Colonic mucosa (tissue), 4 donors: ENCODE measurements at regions not wholly inside any gene's neighbourhood (a gene's known extent, or its start where the extent isn't known, plus 50 kb on each side); places are given as distances from the start of the nearest gene placed in this dataset.
"Not testable (repeated sequence)": the region's sequence is repeated elsewhere in the genome, so short reads cannot be mapped to it uniquely, and the experiment has no call there.

Experiments
- DNase-seq: peaks from one replicate; pipeline ENCODE4 v3.0.0-alpha.2; 2020
- H3K27ac ChIP-seq: fragments of 200-600 bp; one replicate; pipeline ENCODE4 v1.8.0; 2021
- H3K27me3 ChIP-seq: fragments of 200-600 bp; one replicate; pipeline ENCODE4 v1.8.0; 2021
- H3K36me3 ChIP-seq: fragments of 200-600 bp; one replicate; pipeline ENCODE4 v1.8.0; 2021
- H3K4me1 ChIP-seq: fragments of 200-600 bp; one replicate; pipeline ENCODE4 v1.8.0; 2021; ENCODE audit warnings: mild to moderate bottlenecking
- H3K4me3 ChIP-seq: fragments of 200-600 bp; one replicate; pipeline ENCODE4 v1.8.0; 2021
- H3K9ac ChIP-seq, 2 donors: one replicate each; pipeline ENCODE4 v1.7.0; 2013; ENCODE audit warnings: control low read depth in 2 of 2, low read depth in 2 of 2, low read length in 2 of 2
- H3K9me3 ChIP-seq: fragments of 200-600 bp; one replicate; pipeline ENCODE4 v1.8.0; 2021
- intact Hi-C: fragments of 100-400 bp; cut with DNase I; formaldehyde crosslinking; loops from one replicate; pipeline ENCODE4 v1.14.1; 2022
- TF ChIP-seq, protein P1 (sequence below): fragments of 200-600 bp; IDR thresholded peaks from one replicate; pipeline ENCODE4 v1.8.0; 2022; ENCODE audit warnings: antibody characterized with exemption, mild to moderate bottlenecking
- donor health status: healthy.
- donor health status: DM: no; HTN: no; CAD: no.
- donor health status: DM: no; HTN: no; CAD: no.

DNA sequence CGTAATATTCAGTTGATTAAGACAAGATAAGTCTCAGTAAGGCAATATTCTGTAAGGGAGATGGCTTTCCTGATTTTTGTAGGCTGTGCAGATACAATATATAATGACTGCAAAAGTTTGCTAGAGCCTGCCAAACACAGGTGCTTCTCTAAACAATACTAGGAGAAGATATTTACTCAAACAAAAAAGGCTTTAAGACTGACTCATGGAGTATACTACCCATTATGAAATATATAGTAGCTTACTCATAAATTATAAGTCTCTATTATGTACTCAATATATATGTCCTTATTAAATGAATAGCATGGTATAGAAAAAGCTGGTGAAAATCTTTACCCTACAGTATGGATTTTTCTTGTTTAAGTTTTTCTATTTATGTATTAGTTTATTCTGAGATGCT lies 93.2 kb upstream of the IL15 start:
- no peak overlapping the region for H3K9ac ChIP-seq
- no peaks in the 10 kb centered on the region for H3K4me1 ChIP-seq
- H3K9me3 ChIP-seq, result no peaks in the 10 kb centered on the region
- no peaks in the 10 kb centered on the region for H3K27me3 ChIP-seq
- no peak for DNase-seq
- intact Hi-C loops, result no loop called here
- H3K36me3 ChIP-seq, result no peaks in the 10 kb centered on the region
- TF ChIP-seq, protein P1, sequence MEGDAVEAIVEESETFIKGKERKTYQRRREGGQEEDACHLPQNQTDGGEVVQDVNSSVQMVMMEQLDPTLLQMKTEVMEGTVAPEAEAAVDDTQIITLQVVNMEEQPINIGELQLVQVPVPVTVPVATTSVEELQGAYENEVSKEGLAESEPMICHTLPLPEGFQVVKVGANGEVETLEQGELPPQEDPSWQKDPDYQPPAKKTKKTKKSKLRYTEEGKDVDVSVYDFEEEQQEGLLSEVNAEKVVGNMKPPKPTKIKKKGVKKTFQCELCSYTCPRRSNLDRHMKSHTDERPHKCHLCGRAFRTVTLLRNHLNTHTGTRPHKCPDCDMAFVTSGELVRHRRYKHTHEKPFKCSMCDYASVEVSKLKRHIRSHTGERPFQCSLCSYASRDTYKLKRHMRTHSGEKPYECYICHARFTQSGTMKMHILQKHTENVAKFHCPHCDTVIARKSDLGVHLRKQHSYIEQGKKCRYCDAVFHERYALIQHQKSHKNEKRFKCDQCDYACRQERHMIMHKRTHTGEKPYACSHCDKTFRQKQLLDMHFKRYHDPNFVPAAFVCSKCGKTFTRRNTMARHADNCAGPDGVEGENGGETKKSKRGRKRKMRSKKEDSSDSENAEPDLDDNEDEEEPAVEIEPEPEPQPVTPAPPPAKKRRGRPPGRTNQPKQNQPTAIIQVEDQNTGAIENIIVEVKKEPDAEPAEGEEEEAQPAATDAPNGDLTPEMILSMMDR, result no peak
- no peak overlapping the region for H3K4me3 ChIP-seq
- no peak overlapping the region for H3K27ac ChIP-seq

DNA sequence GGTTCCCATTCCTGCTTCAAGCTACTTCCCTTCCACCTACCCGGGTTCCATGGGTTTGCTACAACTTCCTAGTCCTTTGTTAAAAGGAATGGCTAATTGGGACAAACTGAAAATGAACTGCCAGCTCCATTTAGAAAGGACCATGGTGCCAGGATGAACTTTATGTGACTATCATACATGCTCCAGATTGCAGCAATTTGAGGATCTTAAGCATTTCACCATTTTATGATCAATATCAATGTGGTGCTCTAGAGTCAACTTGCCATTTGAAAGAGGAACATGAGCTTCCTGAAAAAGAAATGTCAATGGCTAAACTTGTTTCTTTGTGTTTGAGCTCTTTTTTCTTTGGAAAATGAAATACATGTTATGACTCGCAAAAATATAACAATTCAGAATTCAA lies 92.7 kb upstream of the IL15 start:
- no peaks in the 10 kb centered on the region for H3K36me3 ChIP-seq
- no peak overlapping the region for H3K9ac ChIP-seq
- H3K9me3 ChIP-seq, result no peaks in the 10 kb centered on the region
- H3K27ac ChIP-seq, result no peak overlapping the region
- no peaks in the 10 kb centered on the region for H3K4me1 ChIP-seq
- TF ChIP-seq, protein P1, result no peak
- H3K4me3 ChIP-seq, result no peak overlapping the region
- no peaks in the 10 kb centered on the region for H3K27me3 ChIP-seq
- intact Hi-C loops, result no loop called here
- DNase-seq, result no peak

DNA sequence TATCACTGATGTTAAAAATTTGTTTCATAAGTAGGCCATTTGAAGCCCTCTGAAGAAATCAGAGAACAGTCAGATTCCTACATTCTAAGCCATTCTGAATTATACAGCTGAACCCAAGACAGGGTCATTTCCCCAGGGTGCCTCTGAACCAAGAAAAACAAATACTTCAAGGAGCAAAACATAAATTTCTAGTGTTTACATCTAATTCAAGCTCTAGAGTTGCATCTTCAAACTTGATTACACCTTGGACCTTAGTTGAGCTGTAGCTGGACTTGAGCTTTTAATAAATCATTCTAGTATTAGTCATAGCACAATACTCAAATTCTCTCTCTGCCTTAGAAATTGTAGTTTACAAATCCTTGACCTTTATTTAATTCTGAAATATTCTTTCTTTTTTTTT lies 87.6 kb upstream of the IL15 start:
- H3K4me1 ChIP-seq, result no peaks in the 10 kb centered on the region
- TF ChIP-seq, protein P1, result no peak
- intact Hi-C loops, result no loop called here

DNA sequence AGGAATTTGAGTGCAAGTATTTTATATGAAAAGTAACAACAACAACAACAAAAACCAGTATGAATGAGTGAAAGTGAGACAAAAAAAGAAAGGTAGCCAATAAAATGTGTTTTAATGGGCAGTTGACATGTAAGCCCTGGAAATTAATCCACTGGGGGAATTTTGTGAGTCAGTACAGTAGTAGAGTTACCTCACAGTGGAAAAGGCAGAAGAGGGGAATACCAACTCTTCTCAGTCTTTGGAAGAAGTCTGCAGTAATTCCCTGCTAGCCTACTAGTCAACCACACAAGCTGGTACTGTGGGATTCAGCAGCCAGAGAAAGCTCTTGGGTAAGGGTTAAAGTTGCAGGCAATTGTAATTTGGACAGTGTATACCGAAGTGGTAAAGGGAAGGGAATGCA lies 76.3 kb upstream of the IL15 start:
- intact Hi-C loops, result no loop called here
- Histone ChIP-seq H3K9me3 (no peaks in the 10 kb centered on the region), H3K36me3 (no peaks in the 10 kb centered on the region), H3K4me3 (no peak overlapping the region), H3K9ac (no peak overlapping the region), H3K27me3 (no peaks in the 10 kb centered on the region), H3K27ac (no peak overlapping the region), H3K4me1 (no peaks in the 10 kb centered on the region)
- DNase-seq, result no peak
- TF ChIP-seq, protein P1, result no peak

More for the DNA sequence above, 87.6 kb upstream of the IL15 start:
- H3K9me3 ChIP-seq, result no peaks in the 10 kb centered on the region
- H3K4me3 ChIP-seq, result no peak overlapping the region
- no peaks in the 10 kb centered on the region for H3K27me3 ChIP-seq
- no peak overlapping the region for H3K9ac ChIP-seq
- no peak overlapping the region for H3K27ac ChIP-seq
- H3K36me3 ChIP-seq, result no peaks in the 10 kb centered on the region
- no peak for DNase-seq

DNA sequence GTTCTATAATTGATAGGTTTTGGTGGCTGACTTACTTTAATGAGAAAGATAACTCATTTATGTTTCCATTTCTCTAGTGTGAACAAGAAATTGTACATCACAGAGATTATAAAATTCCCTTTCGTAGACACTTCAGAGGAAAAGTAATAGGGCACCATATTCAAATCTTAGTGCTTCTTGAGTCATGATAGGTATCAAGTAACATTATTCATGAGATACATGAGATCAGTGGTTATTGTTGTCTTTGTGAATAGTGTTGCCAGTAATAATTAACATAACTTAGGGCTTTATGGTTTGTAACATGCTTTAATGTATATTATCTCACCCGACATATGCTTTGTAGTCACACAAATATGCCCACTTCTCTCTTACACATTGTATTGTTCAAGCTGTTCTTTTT lies 73.7 kb upstream of the IL15 start:
- TF ChIP-seq, protein P1, result no peak
- DNase-seq, result no peak
- H3K27ac ChIP-seq, result no peak overlapping the region
- no peaks in the 10 kb centered on the region for H3K9me3 ChIP-seq
- no peak overlapping the region for H3K4me3 ChIP-seq
- no peaks in the 10 kb centered on the region for H3K36me3 ChIP-seq
- no peak overlapping the region for H3K9ac ChIP-seq
- no peaks in the 10 kb centered on the region for H3K27me3 ChIP-seq
- intact Hi-C loops, result no loop called here
- no peaks in the 10 kb centered on the region for H3K4me1 ChIP-seq

DNA sequence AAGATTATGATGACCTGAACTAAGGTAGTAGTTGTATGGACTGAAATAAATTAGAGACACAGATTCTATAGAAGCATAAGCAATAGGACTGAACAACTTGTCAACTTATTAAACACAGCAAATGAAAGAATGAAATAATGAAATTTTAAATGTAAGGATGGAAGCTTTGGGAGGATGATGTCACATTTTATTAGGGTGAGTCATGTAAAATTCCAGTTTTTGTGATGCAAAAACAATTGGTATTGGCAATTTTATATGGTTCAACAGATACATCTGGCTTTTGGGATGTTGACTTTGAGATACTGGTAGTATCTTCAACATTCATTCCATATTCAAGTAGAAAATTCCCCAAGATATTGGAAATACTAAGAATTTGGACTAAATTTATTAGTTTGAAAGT lies 72.7 kb upstream of the IL15 start:
- Histone ChIP-seq H3K36me3 (no peaks in the 10 kb centered on the region), H3K4me3 (no peak overlapping the region), H3K27me3 (no peaks in the 10 kb centered on the region), H3K9me3 (no peaks in the 10 kb centered on the region), H3K9ac (no peak overlapping the region), H3K4me1 (no peaks in the 10 kb centered on the region), H3K27ac (no peak overlapping the region)
- TF ChIP-seq, protein P1, result no peak
- intact Hi-C loops, result no loop called here
- DNase-seq, result no peak

DNA sequence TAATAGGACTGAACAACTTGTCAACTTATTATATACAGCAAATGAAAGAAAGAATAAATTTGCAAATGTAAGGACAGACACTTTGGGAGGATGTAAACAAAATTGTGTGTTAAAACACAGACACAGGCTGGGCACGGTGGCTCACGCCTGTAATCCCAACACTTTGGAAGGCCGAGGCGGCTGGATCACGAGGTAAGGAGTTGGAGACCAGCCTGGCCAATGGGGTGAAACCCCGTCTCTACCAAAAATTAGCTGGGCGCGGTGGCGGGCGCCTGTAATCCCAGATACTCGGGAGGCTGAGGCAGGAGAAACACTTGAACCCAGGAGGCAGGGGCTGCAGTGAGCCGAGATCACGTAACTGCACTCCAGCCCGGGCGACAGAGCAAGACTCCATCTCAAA lies 71.4 kb upstream of the IL15 start:
- DNase-seq, H3K36me3 ChIP-seq, H3K4me3 ChIP-seq, H3K9me3 ChIP-seq, H3K4me1 ChIP-seq, H3K9ac ChIP-seq, H3K27ac ChIP-seq, H3K27me3 ChIP-seq, intact Hi-C loops: not testable (repeated sequence)
